ENCODE measurements at regions not wholly inside any gene's neighbourhood (a gene's known extent, or its start where the extent isn't known, plus 50 kb on each side); places are given as distances from the start of the nearest gene placed in this dataset.

GRCh38 chr18:39675368-39675767 lies 2109.8 kb upstream of the CELF4 start:
- Mint-ChIP-seq H3K9me3 (no peaks in the 10 kb centered on the region), H3K36me3 (ENCODE audit: low read depth) (no peaks in the 10 kb centered on the region), H3K27me3 (ENCODE audit: insufficient read depth) (no peaks in the 10 kb centered on the region), H3K27ac (no peak overlapping the region), H3K4me3 (no peak overlapping the region), H3K4me1 (peaks cover 12% of the 10 kb centered on the region)
- Histone ChIP-seq H3K27me3 (ENCODE audit: control insufficient read depth, insufficient read depth, low read length, poor library complexity, severe bottlenecking) (no peaks in the 10 kb centered on the region), H3K9me3 (ENCODE audit: control insufficient read depth, low read length) (no peaks in the 10 kb centered on the region), H3K4me1 (ENCODE audit: control insufficient read depth, insufficient read depth, low read length) (peaks cover 3% of the 10 kb centered on the region), H3K9ac (ENCODE audit: extremely low read depth, low read length, poor library complexity, severe bottlenecking) (no peak overlapping the region), H3K36me3 (ENCODE audit: control insufficient read depth, insufficient read depth, low read length) (no peaks in the 10 kb centered on the region), H3K27ac (ENCODE audit: low read depth, low read length) (no peak overlapping the region), H3K4me3 (ENCODE audit: low read length) (no peak overlapping the region)
- no peak for DNase-seq
- no peak for TF ChIP-seq CTCF (conservative IDR thresholded peaks at IDR 0.05)
- WGBS, 2 experiments (ENCODE audit: insufficient coverage in 1 of 2, insufficient read length in 1 of 2): 88 to 100% methylated on average over 2 to 3 of the region's 3 CpGs

GRCh38 chr18:39672171-39672570 lies 2106.6 kb upstream of the CELF4 start:
- Histone ChIP-seq H3K27ac (ENCODE audit: low read depth, low read length) (no peak overlapping the region), H3K9ac (ENCODE audit: extremely low read depth, low read length, poor library complexity, severe bottlenecking) (no peak overlapping the region), H3K27me3 (ENCODE audit: control insufficient read depth, insufficient read depth, low read length, poor library complexity, severe bottlenecking) (no peaks in the 10 kb centered on the region), H3K9me3 (ENCODE audit: control insufficient read depth, low read length) (no peaks in the 10 kb centered on the region), H3K4me3 (ENCODE audit: low read length) (no peak overlapping the region), H3K36me3 (ENCODE audit: control insufficient read depth, insufficient read depth, low read length) (no peaks in the 10 kb centered on the region), H3K4me1 (ENCODE audit: control insufficient read depth, insufficient read depth, low read length) (no peaks in the 10 kb centered on the region)
- TF ChIP-seq CTCF (conservative IDR thresholded peaks at IDR 0.05): no peak
- Mint-ChIP-seq H3K27ac (no peak overlapping the region), H3K9me3 (no peaks in the 10 kb centered on the region), H3K4me3 (no peak overlapping the region), H3K27me3 (ENCODE audit: insufficient read depth) (no peaks in the 10 kb centered on the region), H3K36me3 (ENCODE audit: low read depth) (no peaks in the 10 kb centered on the region), H3K4me1 (no peaks in the 10 kb centered on the region)
- no peak for DNase-seq
- 89 to 100% methylated on average over 2 to 3 of the region's 3 CpGs for WGBS, 2 experiments (ENCODE audit: insufficient coverage in 1 of 2, insufficient read length in 1 of 2)

GRCh38 chr18:39667905-39668304 lies 2102.3 kb upstream of the CELF4 start:
- TF ChIP-seq CTCF (conservative IDR thresholded peaks at IDR 0.05): no peak
- Histone ChIP-seq H3K9ac (ENCODE audit: extremely low read depth, low read length, poor library complexity, severe bottlenecking) (no peak overlapping the region), H3K4me3 (ENCODE audit: low read length) (no peak overlapping the region), H3K27ac (ENCODE audit: low read depth, low read length) (no peak overlapping the region), H3K9me3 (ENCODE audit: control insufficient read depth, low read length) (no peaks in the 10 kb centered on the region), H3K36me3 (ENCODE audit: control insufficient read depth, insufficient read depth, low read length) (no peaks in the 10 kb centered on the region), H3K27me3 (ENCODE audit: control insufficient read depth, insufficient read depth, low read length, poor library complexity, severe bottlenecking) (no peaks in the 10 kb centered on the region), H3K4me1 (ENCODE audit: control insufficient read depth, insufficient read depth, low read length) (no peaks in the 10 kb centered on the region)
- Mint-ChIP-seq H3K27ac (no peak overlapping the region), H3K4me1 (peaks cover 5% of the 10 kb centered on the region), H3K27me3 (ENCODE audit: insufficient read depth) (no peaks in the 10 kb centered on the region), H3K36me3 (ENCODE audit: low read depth) (no peaks in the 10 kb centered on the region), H3K9me3 (no peaks in the 10 kb centered on the region), H3K4me3 (no peak overlapping the region)
- no peak for DNase-seq

Data from endodermal cell (in vitro differentiated cells).